ENCODE measurements at regions not wholly inside any gene's neighbourhood (a gene's known extent, or its start where the extent isn't known, plus 50 kb on each side); places are given as distances from the start of the nearest gene placed in this dataset.

- no peak overlapping the region for H3K4me3 Mint-ChIP-seq (ENCODE audit: unreplicated experiment)
- no peaks in the 10 kb centered on the region for H3K27me3 Mint-ChIP-seq (ENCODE audit: insufficient read depth, unreplicated experiment)
- peak; percentile 3 for DNase-seq (ENCODE audit: unreplicated experiment)
- TF ChIP-seq CTCF (IDR thresholded peaks at IDR 0.05; ENCODE audit: unreplicated experiment) = no peak
- H3K4me1 Mint-ChIP-seq (ENCODE audit: insufficient read depth, unreplicated experiment) = peaks cover 5% of the 10 kb centered on the region
- CTCF ChIA-PET = no interaction called here
- POLR2A ChIA-PET = no interaction called here
- intact Hi-C loops (cut with micrococcal nuclease) = no loop called here
- H3K27ac Mint-ChIP-seq (ENCODE audit: low read depth, unreplicated experiment) = no peak overlapping the region
- no peaks in the 10 kb centered on the region for H3K36me3 Mint-ChIP-seq (ENCODE audit: insufficient read depth, unreplicated experiment)
- H3K9me3 Mint-ChIP-seq (ENCODE audit: unreplicated experiment) = no peaks in the 10 kb centered on the region
- no TSS peak for BruUV-seq (replicated peaks)
Measured at GRCh38 chr12:86331012-86331411, 74.8 kb upstream of the MGAT4C start.

GRCh38 chr12:86312232-86312631 is 56.0 kb upstream of the MGAT4C start:
- TF ChIP-seq CTCF (IDR thresholded peaks at IDR 0.05; ENCODE audit: unreplicated experiment) = no peak
- DNase-seq (ENCODE audit: unreplicated experiment) = no peak
- intact Hi-C loops (cut with micrococcal nuclease) = no loop called here
- BruUV-seq (replicated peaks) = no TSS peak
- POLR2A ChIA-PET = no interaction called here
- H3K27me3 Mint-ChIP-seq (ENCODE audit: insufficient read depth, unreplicated experiment) = no peaks in the 10 kb centered on the region
- no peak overlapping the region for H3K27ac Mint-ChIP-seq (ENCODE audit: low read depth, unreplicated experiment)
- H3K36me3 Mint-ChIP-seq (ENCODE audit: insufficient read depth, unreplicated experiment) = no peaks in the 10 kb centered on the region
- no peaks in the 10 kb centered on the region for H3K9me3 Mint-ChIP-seq (ENCODE audit: unreplicated experiment)
- H3K4me1 Mint-ChIP-seq (ENCODE audit: insufficient read depth, unreplicated experiment) = no peaks in the 10 kb centered on the region
- CTCF ChIA-PET = interaction anchor here (0.7 kb wide), 1 partner anchor 39 kb away, joined by 4 read pairs; no protein-coding TSS in a partner anchor
- no peak overlapping the region for H3K4me3 Mint-ChIP-seq (ENCODE audit: unreplicated experiment)
